ENCODE measurements at regions not wholly inside any gene's neighbourhood (a gene's known extent, or its start where the extent isn't known, plus 50 kb on each side); places are given as distances from the start of the nearest gene placed in this dataset.
"Not testable (repeated sequence)": the region's sequence is repeated elsewhere in the genome, so short reads cannot be mapped to it uniquely, and the experiment has no call there.

DNA sequence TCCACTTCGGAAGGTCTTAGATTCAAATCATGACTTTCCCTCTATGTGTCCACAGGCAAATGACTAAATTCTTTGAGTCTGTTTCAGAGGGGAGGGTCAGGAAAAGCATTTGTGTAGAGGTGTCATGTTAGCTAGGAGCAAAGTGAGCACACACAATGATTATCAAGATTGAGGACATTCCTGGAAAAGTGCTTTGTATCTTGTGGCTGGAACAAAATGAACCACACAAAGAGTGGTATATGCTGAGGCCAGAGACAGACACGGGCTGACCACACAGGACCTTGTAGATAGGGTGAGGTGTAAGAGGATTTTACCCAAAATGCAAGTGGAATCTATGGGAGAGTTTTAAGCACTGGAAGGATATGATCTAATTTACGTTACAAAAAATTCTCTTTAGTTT, 245.3 kb upstream of the NMUR2 start:
- TF ChIP-seq, protein P1, sequence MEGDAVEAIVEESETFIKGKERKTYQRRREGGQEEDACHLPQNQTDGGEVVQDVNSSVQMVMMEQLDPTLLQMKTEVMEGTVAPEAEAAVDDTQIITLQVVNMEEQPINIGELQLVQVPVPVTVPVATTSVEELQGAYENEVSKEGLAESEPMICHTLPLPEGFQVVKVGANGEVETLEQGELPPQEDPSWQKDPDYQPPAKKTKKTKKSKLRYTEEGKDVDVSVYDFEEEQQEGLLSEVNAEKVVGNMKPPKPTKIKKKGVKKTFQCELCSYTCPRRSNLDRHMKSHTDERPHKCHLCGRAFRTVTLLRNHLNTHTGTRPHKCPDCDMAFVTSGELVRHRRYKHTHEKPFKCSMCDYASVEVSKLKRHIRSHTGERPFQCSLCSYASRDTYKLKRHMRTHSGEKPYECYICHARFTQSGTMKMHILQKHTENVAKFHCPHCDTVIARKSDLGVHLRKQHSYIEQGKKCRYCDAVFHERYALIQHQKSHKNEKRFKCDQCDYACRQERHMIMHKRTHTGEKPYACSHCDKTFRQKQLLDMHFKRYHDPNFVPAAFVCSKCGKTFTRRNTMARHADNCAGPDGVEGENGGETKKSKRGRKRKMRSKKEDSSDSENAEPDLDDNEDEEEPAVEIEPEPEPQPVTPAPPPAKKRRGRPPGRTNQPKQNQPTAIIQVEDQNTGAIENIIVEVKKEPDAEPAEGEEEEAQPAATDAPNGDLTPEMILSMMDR (conservative IDR thresholded peaks at IDR 0.05; ENCODE audit: low read depth): no peak
- CTCF ChIA-PET: interaction anchor here (1.1 kb wide), 1 partner anchor 22 kb away, joined by 3 read pairs; no protein-coding TSS in a partner anchor
- no peak overlapping the region for H3K27ac ChIP-seq
- no peak for DNase-seq (ENCODE audit: low spot score)
- POLR2A ChIA-PET (ENCODE audit: low non-redundant PET): no interaction called here

- DNase-seq (ENCODE audit: low spot score); CTCF ChIA-PET; POLR2A ChIA-PET (ENCODE audit: low non-redundant PET): not testable (repeated sequence)
- H3K27ac ChIP-seq: peak overlapping the region; percentile 76
Observed at GRCh38 chr5:152659470-152659869, 254.4 kb upstream of the NMUR2 start.

- ChIA-PET CTCF (no interaction called here), POLR2A (ENCODE audit: low non-redundant PET) (no interaction called here)
- no peak overlapping the region for H3K27ac ChIP-seq
- no peak for DNase-seq (ENCODE audit: low spot score)
- TF ChIP-seq, protein P1 (conservative IDR thresholded peaks at IDR 0.05; ENCODE audit: low read depth): no peak
Observed at GRCh38 chr5:152673601-152674000, 268.5 kb upstream of the NMUR2 start.

- ChIA-PET CTCF (interaction anchor here (0.5 kb wide), 1 partner anchor 1290 kb away, joined by 3 read pairs; no protein-coding TSS in a partner anchor), POLR2A (ENCODE audit: low non-redundant PET) (no interaction called here)
- TF ChIP-seq, protein P1 (conservative IDR thresholded peaks at IDR 0.05; ENCODE audit: low read depth): no peak
- no peak for DNase-seq (ENCODE audit: low spot score)
- no peak overlapping the region for H3K27ac ChIP-seq
Observed at GRCh38 chr5:152674403-152674802, 269.3 kb upstream of the NMUR2 start.

DNA sequence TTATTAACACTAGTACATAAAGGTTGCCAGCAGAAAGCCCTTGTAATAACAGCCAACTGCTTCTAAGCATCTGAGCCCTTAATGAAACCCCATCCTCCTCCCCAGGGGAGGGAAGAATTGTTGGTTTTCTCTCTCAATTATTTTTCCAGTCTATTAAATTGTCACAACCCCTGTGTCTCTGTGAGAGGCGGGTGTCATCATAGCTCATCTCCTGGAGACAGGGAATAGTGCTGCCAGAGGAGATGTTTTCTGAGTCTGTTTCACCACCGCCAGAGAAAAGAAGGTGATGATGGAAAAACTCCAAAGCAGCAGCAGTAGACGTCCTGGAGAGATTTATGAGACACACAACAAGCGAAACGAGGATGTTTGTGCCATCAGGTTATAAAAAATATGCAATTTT, 271.1 kb upstream of the NMUR2 start:
- ChIA-PET CTCF (no interaction called here), POLR2A (ENCODE audit: low non-redundant PET) (no interaction called here)
- no peak overlapping the region for H3K27ac ChIP-seq
- TF ChIP-seq, protein P1 (conservative IDR thresholded peaks at IDR 0.05; ENCODE audit: low read depth): no peak
- DNase-seq (ENCODE audit: low spot score): no peak

DNA sequence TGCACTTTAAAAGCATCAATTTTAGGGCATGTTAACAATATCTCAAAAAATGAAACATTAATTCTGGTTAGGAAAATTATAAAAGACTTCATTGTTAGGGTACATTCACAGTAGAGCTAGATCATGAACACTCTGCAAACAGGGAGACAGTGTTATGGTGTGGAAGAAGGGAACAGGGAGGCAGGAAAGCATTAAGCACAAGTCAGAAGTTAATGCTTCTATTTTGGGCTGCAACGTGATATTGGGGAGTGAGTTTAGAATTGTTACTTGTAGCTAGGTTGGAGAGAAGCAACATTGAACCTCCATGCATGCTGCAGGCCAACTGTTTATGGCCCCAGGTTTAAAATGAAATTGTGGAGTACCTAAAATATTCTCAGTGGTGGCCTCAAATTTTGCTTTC, 278.1 kb upstream of the NMUR2 start:
- TF ChIP-seq, protein P1 (conservative IDR thresholded peaks at IDR 0.05; ENCODE audit: low read depth): no peak
- CTCF ChIA-PET: interaction anchor here (0.6 kb wide), 1 partner anchor 758 kb away, joined by 3 read pairs; no protein-coding TSS in a partner anchor
- H3K27ac ChIP-seq: no peak overlapping the region
- no peak for DNase-seq (ENCODE audit: low spot score)
- POLR2A ChIA-PET (ENCODE audit: low non-redundant PET): no interaction called here

DNA sequence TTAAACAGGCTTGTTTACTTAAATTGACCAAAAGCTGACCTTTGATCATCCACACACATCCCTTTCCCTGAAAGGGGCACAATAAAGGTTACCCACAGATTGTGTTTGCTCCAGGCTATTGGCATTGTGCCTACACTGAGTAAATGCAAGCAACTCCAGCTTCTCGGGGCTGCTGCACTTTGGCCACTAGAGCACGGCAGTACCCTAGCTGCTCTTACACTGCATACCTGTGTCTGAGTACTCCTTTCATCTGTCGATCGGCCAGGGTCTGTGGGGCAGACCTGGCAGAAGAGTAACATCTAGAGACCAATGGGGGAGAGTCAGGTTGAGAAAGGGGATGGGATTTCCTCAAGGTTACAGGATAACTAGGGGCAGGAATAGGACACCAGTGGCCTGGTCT, 281.9 kb upstream of the NMUR2 start:
- no peak overlapping the region for H3K27ac ChIP-seq
- ChIA-PET POLR2A (ENCODE audit: low non-redundant PET) (no interaction called here), CTCF (no interaction called here)
- TF ChIP-seq, protein P1 (conservative IDR thresholded peaks at IDR 0.05; ENCODE audit: low read depth): no peak
- no peak for DNase-seq (ENCODE audit: low spot score)

Measured in RWPE1 (cell line).